Stomach (tissue), 4 donors: ENCODE measurements at regions not wholly inside any gene's neighbourhood (a gene's known extent, or its start where the extent isn't known, plus 50 kb on each side); places are given as distances from the start of the nearest gene placed in this dataset.

Experiments used
- EP300 ChIP-seq: sonication (generic); formaldehyde crosslinking; IDR thresholded peaks from one replicate; pipeline ENCODE4 v1.6.1; 2017; ENCODE audit warnings: antibody characterized with exemption
- POLR2A ChIP-seq, 4 donors: fragments of 450-650 bp; IDR thresholded peaks; one replicate each; pipeline ENCODE4 v1.6.1; 2016; ENCODE audit warnings: antibody characterized with exemption in 4 of 4, control low read depth in 2 of 4, mild to moderate bottlenecking in 1 of 4, moderate library complexity in 1 of 4
- POLR2AphosphoS5 ChIP-seq, 3 donors: sonication (generic); formaldehyde crosslinking; IDR thresholded peaks; one replicate each; pipeline ENCODE4 v1.6.1; 2016; ENCODE audit warnings: antibody characterized with exemption in 3 of 3
- TF ChIP-seq, protein P1 (sequence below), 7 experiments: fragments of 450-650 bp in 4 of 7; fragments of 200-600 bp in 3 of 7; sonication (generic) in 3 of 7; IDR thresholded peaks; one replicate each; pipeline ENCODE4 v1.5.1; 2016 to 2019; ENCODE audit warnings: antibody characterized with exemption in 7 of 7, control low read depth in 2 of 7, mild to moderate bottlenecking in 1 of 7

DNA sequence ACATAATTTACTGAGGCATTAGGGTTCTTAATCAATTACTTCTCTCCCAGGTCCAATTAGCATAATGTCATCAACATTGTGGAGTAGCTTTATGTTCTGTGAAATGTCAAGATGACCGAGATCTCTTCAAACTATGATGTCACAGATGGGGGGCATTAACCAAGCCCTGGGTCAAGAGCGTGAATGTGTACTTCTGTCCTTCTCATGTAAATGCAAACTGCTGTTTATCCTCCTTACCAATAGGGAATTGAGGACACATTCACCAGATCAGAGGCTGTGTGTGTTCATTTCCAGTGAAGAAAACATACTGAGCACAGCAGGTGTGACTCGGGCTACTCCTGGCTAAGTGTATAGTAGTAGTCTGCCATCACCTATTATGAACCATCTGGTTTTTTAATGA lies 177.9 kb downstream of the MINAR1 start:
- TF ChIP-seq, protein P1, sequence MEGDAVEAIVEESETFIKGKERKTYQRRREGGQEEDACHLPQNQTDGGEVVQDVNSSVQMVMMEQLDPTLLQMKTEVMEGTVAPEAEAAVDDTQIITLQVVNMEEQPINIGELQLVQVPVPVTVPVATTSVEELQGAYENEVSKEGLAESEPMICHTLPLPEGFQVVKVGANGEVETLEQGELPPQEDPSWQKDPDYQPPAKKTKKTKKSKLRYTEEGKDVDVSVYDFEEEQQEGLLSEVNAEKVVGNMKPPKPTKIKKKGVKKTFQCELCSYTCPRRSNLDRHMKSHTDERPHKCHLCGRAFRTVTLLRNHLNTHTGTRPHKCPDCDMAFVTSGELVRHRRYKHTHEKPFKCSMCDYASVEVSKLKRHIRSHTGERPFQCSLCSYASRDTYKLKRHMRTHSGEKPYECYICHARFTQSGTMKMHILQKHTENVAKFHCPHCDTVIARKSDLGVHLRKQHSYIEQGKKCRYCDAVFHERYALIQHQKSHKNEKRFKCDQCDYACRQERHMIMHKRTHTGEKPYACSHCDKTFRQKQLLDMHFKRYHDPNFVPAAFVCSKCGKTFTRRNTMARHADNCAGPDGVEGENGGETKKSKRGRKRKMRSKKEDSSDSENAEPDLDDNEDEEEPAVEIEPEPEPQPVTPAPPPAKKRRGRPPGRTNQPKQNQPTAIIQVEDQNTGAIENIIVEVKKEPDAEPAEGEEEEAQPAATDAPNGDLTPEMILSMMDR (IDR thresholded peaks at IDR 0.05): no peak
- TF ChIP-seq POLR2A (IDR thresholded peaks at IDR 0.05) (no peak), EP300 (no peak), POLR2AphosphoS5 (IDR thresholded peaks at IDR 0.05) (no peak)
